ENCODE measurements at regions not wholly inside any gene's neighbourhood (a gene's known extent, or its start where the extent isn't known, plus 50 kb on each side); places are given as distances from the start of the nearest gene placed in this dataset.

DNA sequence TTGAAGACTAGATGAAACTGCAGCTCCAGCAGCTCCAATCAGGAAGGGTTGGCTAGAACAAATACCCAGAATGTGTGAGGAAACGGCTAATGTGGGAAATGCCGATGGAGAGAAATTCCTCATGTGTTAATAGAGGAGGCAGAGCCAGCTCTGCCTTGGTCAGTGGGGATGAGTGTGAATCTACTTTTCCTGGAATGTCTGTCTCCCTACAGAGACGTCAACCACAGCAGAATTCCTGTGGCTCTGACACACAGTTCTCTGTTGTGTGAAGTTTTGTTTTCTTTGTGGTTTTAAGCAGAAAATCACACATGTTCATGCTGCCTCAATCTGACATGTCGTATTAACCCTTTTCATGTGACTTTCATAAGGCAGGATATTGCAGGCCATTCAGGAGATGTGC lies 476.6 kb upstream of the WWC1 start:
- DNase-seq, result no peak

GRCh38 chr5:167816354-167816753 lies 475.1 kb upstream of the WWC1 start:
- DNase-seq, result peak in 1 of 58 donors; percentile 2

GRCh38 chr5:167816864-167817263 lies 474.6 kb upstream of the WWC1 start:
- DNase-seq, result no peak

DNA sequence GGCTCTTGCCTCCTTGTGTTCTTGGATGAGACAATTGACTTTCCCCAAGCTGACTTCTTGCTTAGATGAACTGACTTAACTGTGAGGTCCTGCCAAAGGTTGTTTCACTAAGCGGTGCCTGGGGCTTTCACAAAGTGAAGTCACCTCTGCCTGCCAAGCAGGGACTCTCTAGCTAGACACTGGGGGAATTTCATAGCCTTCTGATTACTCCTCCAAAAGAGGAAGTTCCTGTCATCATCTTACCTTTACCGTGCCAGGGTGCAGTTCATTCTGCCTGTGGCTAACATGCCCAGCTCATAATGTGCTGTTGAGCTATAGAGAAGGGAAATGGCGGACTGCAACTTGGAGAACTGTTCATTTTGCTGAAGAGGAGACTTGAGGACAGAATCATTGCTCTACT lies 472.0 kb upstream of the WWC1 start:
- DNase-seq, result no peak

- peak in 2 of 58 donors; percentile 3 to 14 for DNase-seq
These were observed 471.1 kb upstream of the WWC1 start for GRCh38 chr5:167820101-167820990.

- no peak for DNase-seq
These were observed 470.3 kb upstream of the WWC1 start for GRCh38 chr5:167821151-167821550.

DNA sequence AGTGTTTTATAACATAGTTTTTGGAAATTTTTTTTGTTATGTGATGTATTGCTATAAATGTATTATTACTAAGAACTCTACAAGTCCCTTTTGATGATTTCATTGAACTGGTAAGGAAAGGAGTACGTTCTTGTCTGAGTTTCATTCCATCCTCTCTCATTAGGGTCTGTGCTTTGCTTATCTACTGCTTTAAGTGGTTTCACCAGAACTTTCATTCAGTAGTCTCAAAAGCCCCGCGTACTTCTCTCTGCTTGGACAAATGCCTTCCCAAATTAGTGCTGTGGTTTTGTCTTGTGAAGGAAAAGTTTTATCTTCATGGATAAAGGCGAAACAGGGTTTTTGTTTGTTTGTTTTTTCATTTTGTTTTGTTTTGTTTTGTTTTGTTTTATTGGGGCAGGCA lies 469.8 kb upstream of the WWC1 start:
- DNase-seq, result no peak

GRCh38 chr5:167822241-167822640 lies 469.2 kb upstream of the WWC1 start:
- no peak for DNase-seq

DNA sequence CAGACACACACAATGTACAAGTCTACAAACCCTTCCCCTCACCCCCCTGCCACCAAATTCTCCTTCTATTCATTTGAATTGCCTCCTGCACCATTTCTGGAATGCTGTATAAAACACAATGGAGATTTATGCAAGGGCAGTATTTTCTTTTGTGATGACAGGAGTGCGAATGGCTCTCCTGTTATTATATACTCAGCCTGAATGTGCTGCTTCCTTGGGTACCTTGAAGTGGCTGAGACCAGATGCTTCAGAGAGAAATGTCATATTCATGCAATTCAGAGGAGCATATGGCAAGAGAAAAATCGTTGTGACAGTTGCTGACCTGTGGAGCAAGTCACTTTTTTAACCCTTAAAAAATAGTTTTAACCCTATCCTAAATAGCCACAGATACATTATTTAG lies 468.0 kb upstream of the WWC1 start:
- DNase-seq, result no peak

GRCh38 chr5:167827766-167828165 lies 463.7 kb upstream of the WWC1 start:
- DNase-seq, result no peak

- no peak for DNase-seq
These were observed 459.5 kb upstream of the WWC1 start for GRCh38 chr5:167831754-167832504.

- DNase-seq, result no peak
These were observed 458.8 kb upstream of the WWC1 start for GRCh38 chr5:167832609-167833008.

- no peak for DNase-seq
These were observed 458.0 kb upstream of the WWC1 start for GRCh38 chr5:167833456-167833855.

DNA sequence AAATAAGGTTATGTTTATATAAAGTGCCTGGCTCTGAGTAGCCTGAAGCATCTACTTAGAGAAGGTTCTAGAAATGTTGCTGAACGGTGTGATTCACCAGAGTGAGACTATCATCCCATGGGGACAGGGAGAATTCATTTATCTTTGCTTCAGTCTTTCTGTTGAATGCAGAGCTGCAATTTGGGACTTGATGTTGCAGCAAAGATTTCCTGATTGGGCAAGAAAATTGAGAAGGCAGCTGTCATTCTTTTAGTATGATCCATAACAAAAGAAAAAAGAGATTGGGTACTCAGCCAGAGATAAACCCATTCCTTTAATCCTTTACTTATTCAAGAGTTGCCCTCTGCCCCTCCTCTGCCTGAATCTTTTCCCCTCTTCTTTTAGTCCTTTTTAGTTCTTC lies 456.3 kb upstream of the WWC1 start:
- DNase-seq, result no peak

GRCh38 chr5:167837127-167837526 lies 454.3 kb upstream of the WWC1 start:
- DNase-seq, result no peak

DNA sequence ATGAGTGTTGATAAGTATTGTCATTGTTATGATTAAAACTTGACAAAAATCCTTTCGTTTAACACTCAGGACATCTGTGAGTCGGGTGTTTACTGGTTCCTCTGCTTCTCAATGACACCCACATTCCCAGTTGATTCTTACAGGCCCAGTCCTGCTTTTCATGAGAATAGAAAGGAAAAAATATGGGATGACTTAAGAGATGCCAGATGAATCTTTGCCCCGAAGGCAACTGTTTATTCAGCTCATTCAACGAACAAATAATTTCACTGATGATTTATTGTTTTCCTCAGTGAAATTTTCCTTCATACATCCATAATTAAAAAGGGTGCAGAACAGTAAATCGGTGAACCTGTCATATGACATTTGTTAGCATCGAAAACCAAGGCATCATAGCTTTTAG lies 452.4 kb upstream of the WWC1 start:
- DNase-seq, result no peak

GRCh38 chr5:167840527-167841130 lies 450.8 kb upstream of the WWC1 start:
- no peak for DNase-seq

- no peak for DNase-seq
These were observed 447.4 kb upstream of the WWC1 start for GRCh38 chr5:167843881-167844572.

GRCh38 chr5:167845952-167846351 lies 445.5 kb upstream of the WWC1 start:
- DNase-seq, result no peak

DNA sequence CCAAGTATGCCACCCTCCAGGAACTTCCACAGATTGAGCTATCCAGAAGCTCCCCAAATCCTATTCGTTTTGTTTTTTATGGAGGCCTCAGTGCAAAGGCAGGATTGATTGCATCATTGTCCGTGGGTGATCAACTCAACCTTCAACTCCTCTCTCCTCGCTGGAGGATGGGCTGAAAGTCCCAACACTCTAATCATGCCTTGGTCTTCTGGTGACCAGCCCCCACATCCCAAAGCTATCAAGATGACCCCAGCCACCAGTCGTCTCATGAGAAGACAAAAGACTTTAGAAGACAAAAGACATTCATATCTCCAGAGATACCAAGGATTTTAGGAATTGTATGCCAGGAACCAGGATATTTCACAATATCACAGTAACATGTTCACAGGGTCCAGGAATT lies 441.6 kb upstream of the WWC1 start:
- DNase-seq, result no peak

- DNase-seq, result no peak
These were observed 440.5 kb upstream of the WWC1 start for GRCh38 chr5:167850911-167851310.

DNA sequence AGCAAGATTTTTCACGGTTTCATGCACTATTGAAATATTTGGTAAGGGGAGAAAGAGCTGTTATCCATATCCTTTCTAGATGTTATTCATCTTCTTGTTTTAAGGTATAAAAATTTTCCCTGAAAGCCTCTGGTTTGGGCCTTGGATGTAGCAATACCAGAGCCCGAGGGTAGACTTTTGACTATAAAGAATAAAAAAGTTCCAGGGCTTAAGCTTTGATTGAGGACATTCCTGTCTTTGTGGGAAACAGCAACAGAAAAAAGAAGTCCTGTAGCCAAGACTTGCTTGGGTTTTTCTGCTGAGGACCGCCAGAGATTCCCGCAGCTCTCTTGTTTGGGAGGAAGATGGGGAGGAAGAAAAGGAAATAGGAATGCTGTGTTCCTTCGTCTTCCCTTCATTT lies 440.0 kb upstream of the WWC1 start:
- DNase-seq, result no peak
